ENCODE measurements at regions not wholly inside any gene's neighbourhood (a gene's known extent, or its start where the extent isn't known, plus 50 kb on each side); places are given as distances from the start of the nearest gene placed in this dataset.

DNA sequence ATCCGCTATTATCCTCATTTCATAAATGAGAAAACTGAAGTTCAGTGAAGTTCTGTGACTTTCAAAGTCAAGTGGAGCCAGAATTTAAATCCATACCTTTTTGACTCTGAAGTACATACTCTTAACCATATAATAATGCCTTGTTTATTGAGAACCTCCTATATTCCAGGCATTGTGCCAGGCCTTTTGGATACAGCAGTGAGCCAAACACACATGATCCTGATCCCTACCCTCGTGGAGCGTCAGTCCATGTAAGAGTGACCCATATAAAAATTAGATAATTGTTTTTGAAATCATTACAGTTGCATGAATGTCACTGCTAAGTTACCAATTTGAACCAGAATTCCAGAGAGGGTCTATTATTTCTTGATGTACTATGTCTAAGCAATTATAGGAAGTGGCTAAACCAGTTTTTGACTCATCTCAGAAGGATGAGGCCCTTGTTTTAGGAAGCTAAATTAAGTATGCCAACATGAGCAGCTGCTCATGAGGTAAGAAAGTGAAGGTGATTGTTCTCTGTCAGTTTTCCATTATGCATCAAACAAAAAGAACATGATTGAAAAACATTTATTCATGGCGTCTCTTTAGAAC lies 289.5 kb downstream of the GLUD2 start:
- TF ChIP-seq, protein P1, sequence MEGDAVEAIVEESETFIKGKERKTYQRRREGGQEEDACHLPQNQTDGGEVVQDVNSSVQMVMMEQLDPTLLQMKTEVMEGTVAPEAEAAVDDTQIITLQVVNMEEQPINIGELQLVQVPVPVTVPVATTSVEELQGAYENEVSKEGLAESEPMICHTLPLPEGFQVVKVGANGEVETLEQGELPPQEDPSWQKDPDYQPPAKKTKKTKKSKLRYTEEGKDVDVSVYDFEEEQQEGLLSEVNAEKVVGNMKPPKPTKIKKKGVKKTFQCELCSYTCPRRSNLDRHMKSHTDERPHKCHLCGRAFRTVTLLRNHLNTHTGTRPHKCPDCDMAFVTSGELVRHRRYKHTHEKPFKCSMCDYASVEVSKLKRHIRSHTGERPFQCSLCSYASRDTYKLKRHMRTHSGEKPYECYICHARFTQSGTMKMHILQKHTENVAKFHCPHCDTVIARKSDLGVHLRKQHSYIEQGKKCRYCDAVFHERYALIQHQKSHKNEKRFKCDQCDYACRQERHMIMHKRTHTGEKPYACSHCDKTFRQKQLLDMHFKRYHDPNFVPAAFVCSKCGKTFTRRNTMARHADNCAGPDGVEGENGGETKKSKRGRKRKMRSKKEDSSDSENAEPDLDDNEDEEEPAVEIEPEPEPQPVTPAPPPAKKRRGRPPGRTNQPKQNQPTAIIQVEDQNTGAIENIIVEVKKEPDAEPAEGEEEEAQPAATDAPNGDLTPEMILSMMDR (IDR thresholded peaks at IDR 0.05; ENCODE audit: low read depth, low read length, poor library complexity, severe bottlenecking), result no peak
- TF ChIP-seq EZH2phosphoT487 (IDR thresholded peaks at IDR 0.05; ENCODE audit: borderline replicate concordance, low read length), result no peak
